Occipital lobe (tissue), 1 donor: ENCODE measurements at regions not wholly inside any gene's neighbourhood (a gene's known extent, or its start where the extent isn't known, plus 50 kb on each side); places are given as distances from the start of the nearest gene placed in this dataset.

ENCODE experiments used
- DNase-seq: peaks from one replicate; lab custom pipeline; 2025; lab: John Stamatoyannopoulos, UW

DNA sequence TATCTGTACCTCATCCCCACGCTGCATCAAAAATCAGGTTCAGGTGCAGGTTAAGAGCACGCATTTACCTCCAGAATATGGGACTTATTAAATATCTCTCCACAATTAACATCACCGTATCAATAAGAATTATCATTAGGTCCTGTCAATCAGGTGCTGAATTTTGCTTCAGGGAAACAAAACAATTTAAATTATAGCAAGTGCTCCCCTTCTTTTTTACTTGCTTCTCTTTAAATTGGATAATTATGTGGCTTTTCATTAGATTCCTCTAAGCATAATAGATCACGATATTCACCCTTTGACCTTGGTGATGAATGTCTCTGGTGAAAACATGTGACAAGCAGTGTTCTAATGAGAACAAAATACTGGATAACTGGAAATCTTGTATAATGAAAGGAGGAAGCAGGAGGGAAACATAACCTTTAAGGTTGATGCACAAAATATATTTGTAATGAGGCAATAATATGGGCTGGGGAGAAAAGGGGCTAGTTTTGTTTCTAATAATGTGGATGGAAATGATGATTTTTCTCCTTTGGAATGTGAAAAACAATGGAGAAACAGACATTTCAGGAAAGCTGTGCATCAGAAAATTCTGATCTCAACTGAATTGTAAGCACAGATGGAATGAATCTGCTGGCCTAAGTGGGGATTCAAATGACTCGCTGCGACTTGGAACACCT is 166.9 kb downstream of the SNX10 start:
- no peak for DNase-seq

DNA sequence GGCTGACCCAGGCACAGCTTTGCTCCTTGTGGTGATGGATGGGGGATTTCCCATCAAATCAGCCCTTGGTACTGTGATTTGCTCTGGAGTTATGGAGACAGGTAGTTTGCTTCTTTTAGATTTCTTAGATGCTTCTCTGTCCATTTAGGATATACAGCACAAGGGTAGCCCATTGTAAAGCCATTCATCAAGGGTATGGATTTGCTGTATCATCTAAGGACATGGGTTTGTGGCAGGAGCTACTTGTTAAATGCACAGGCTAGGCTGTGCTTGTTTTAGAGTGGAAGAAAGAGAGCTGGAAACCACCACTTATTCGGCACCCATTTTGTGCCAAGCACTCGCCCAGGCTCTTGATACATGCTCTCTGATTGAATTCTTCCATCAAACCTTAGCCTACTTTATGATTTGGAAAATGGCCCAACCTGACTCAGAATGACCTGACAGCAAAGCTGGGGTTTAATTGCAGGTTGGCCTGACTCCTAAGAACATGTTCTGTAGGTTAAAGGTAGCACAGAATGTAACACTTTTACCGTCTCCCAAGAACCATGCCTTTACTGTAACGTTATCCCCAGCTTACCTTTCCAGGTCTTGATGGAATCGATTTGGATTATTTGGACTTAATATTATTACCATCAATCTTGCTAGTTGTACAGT is 168.0 kb downstream of the SNX10 start:
- DNase-seq: no peak

DNA sequence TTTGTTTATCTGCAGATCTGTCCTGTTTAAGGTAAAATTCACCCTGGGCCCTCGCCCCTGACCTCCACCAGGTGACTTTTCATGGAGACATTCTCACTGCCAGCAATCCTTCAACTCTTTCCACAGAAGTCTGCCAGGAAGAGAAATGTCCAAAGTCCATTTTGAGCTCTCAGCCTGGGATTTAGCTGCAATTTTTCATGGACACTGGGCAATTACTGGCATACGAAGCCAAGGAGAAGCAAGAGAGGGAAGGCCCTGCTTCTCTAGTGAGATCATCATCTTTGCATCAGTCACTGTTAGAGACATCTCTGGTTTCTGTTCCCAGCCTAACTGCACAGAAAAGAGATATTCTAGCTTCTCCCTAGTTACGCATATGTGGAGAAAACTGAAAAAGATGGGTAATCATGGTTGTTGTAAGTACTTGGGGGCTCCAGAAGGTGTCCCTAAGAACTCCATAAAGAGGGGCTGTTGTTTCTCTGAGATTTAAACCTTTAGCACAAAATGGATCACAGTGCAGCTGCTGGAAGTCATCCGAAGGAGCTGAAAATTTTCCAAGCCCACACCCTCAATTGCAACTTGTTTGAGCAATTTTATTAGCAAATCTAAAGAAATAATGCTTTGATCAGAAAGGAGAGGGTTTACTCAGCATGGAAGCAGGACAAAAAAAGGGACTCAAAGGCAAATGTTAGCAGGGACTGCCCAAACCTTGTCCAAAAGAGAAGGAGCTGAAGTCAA is 168.9 kb downstream of the SNX10 start:
- DNase-seq: no peak

DNA sequence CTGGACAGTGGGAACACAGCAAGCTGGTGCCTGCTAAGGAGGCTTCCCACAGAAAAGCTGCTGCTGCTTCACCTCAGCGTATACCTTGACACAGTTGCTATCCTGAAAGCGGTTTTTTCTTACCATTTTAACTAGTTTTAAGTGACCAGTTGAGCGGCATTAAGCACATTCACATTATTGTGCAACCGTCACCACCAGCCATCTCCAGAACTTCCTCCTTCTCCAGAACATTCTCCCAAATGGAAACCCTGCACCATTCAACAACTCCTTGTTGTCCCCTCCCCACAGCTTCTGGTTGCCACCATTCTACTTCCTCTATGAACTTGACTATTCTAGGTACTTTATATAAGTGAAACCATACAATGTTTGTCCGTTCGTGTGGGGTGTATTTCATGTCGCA is 169.9 kb downstream of the SNX10 start:
- DNase-seq: no peak

DNA sequence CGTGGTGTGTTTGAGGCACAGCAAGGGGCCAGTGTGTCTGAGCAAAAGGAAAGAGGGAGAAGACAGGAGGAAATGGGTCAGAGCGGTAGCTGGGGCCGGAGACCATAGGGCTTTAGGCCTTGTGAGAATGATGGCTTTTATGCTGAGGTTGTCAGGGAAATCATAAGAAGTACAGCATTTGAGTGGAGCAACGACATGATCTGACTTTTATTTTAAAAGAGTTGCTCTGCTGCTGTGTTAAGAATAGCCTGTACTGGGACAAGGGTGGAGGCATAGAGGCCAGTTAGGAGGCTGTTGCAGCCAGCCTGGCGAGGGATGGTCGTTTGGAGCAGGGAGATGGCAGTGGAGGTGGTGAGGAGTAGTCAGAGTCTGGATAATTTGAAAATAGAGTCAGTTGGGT is 174.3 kb downstream of the SNX10 start:
- DNase-seq: no peak

DNA sequence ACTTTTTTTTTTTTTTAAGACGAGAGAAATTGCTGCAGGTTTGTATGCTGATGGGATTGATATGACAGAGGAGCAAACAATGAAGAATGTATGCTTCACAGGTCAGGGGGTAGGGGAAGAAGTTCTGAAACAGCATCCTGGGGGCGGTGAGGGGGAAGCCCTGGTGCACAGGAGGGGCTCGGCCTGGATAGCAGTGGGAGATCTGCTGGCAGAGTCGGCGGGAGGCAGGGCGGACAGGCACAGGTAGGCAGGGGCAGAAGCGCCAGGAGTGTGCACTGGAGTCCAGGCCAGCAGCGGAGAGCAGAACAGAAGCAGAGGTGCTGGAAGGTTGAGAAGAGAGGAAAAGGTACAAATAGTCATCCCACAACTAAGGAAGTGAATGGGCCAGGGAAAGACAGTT is 175.4 kb downstream of the SNX10 start:
- no peak for DNase-seq

DNA sequence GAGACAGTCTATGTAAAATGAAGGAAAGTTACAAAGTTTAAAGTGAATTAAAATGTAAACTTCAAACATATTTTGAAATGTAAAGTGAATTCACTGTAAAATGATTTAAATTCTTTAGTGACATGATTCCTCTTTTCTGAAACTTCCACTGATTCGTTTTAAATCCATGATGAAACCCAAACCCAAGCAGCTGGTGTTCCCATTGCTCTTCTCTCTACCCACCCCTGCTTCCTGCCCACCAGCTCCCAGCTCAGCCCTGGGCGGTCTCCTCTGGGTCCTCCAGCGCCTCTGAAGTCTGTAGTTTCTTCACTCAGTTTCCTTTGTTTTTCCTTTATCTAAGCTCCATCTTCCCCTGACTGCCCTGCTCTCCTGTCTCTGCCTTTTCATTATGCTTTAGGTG is 175.9 kb downstream of the SNX10 start:
- no peak for DNase-seq

DNA sequence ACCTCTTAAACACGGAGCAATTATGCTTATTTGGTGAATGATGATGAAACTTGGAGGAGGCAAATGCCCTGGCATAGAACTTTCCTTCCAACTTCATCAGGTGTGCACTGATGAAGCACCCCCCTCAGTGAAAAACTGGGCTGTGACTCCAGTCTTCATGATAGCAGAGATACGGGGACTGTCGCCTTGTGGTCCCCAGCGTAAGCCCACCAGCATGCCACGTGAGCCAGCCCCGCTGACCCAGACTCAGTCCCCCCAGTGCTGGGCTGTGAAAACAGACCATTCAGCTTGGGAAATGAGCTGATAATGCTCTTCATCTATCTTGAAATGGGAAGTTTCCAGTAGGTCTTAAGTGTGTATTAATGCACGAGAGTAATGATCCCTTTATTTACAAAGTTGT is 177.0 kb downstream of the SNX10 start:
- DNase-seq: no peak

DNA sequence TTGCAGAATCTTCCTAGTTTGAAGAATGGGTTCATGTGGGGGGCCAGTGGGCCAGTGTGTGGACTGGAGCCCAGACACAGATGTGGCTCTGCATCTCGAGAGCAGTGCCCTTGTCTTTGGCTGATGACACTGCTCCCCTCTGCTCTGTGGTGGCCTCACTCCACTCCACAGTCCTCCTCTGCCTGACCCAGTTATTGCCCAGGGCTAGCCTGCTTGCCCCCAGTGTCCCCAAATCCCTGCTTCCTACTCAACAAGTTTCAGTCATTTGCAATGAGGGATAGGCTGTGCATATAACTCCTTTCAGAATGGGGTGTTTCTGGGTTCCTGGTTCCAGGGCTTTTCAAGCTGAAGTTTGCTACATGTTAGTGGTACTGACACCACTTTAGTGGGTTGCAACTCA is 177.5 kb downstream of the SNX10 start:
- no peak for DNase-seq

DNA sequence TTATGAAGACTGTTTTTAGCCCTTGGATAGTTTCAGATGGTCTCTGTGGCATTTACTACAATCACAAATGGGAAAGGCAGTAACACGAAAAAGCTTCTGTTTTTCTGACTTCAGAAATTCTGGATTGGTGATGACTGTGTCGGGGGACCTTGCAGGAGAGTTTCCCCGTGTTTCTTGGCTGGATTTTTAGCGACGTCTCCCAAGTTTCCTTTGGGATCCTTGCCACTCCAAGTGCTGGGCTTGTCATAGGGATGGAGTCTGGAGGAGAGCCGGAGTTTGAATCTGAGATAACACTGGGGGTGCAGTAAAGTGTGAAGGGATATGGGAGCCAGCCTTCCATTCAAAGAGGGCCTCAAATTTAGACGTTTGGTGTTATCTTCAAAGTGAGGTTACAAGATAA is 179.0 kb downstream of the SNX10 start:
- DNase-seq: no peak

DNA sequence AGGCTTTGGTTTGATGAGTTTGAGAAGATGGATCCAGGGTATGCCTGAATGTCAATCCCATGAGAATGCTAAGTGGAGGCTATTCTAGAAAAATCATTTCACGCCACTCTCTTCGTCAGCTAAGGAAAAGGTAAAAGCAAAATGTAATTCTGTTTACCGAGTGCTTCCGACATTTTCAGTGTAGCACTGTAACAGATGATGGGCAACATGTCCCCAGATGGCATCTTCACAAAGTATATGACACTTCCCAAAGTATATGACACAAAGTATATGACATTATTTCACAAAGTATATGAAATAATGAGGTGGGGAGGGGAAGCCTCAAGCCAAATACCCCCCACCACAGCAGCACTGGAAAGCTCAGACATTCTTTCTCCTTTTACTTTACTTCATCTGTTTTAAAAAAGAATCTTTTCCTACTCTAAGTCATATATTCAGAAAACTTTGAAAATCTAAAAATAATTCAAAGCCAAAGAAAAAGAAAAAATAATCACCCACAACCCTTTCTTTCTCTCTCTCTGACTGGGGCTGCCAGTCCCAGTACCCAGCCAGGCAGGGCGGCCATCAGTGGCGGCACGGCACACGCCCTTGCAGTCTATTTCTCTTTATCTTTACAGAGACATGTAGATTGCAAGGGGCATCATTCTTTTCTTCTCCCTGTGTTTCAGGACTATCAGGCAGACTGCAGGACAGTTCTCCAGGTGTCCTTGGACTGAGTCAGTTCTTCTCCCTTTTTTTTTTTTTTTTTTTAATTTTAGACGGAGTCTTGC is 179.8 kb downstream of the SNX10 start:
- DNase-seq: no peak

DNA sequence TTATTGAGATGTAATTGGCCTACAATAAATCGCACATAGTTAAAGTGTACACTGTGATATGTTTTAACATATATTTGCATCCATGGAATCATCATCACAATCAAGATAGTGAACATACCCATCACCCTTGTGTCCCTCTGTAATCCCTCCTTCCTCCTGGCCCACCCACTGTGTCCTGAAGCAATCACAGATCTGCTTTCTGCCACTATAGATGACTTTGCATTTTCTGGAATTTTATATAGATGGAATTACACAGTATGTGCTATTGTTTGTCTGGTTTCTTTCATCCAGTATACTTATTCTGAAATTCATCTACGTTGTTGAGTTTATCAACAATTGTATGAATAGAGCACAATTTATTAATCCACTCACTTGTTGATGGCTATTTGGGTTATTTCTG is 181.3 kb downstream of the SNX10 start:
- no peak for DNase-seq

DNA sequence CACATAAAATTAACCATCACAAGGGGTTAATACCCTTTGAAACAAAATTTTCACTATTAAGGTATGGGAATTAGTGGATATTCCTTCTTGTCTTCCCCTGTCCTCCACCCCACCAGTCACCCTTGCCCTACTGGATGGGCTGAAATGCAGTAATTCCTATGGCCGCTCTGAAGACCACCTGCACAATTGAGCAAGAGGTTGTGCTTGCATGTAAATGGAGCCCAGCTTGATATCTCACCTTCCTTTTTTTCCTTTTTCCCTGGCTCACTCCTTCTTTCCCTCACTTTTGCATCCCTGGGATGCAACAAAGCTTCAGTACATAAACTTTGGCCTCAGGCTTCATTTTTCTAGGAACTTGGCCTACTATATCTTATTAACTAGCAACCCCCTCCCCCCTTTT is 184.6 kb downstream of the SNX10 start:
- DNase-seq: no peak

DNA sequence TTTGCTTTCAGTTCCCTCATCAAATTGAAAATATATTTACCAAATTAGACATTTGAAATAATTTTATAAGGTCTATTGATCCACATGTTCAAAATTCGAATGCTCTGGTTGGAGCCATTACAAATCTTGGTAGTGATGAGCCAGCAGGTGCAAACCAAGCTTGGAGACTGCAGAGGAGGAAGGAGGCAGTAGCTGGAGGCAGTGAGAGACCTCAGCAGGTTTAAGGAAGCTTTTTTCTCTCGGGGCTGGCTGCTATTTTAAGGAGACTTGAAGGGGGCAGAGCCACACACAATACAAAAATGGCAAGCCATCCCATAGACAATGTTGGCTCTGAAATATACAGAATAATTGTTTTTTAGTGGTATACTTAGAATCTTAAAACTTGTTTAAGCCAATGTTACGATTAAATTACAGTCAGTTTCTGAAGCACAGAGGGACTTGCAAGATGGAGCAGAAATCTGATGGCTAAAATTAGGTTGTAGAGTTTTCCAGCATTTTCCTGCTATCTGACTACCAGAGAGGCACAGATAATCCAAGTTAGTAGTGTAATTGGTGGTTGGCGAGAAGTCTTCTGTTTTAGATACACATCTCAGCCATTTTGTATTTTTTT is 185.8 kb downstream of the SNX10 start:
- no peak for DNase-seq

DNA sequence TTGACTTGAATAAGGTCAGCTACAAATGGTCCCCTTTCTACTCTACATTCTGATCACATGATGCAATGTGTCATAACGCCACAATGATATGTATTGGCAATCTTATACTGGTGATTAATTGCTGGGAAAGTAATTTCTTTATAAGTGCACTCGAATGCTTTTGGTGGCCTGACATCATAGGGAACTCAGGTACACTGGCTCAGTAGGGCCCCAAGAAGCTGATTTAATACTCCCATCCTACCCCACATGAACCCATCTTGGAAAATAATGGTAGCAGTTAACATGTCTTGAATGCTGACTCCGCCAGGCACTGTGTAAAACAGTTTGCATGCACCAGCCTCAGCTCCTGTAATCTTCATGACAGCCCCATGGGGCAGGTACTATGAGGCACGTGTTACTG is 186.9 kb downstream of the SNX10 start:
- DNase-seq: no peak

DNA sequence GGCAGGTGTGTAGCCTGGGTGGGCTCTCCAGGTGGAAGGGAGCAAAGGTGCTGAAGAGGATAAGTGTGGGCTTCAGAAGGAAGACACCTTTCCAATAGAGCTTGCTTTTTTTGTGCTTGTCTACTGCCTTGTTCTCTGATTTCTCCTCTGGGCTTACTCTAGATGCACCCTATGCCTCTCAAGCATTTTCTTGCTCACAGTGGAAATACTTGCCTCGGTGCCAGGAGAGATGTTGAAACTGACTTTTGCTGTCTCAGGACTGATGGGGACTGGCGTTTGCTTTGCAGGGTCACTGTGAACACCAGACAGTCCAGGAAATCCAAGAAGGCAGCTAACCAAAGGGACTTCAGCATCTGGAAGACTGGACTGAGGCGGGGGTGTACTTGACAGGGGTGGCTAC is 187.9 kb downstream of the SNX10 start:
- DNase-seq: no peak

DNA sequence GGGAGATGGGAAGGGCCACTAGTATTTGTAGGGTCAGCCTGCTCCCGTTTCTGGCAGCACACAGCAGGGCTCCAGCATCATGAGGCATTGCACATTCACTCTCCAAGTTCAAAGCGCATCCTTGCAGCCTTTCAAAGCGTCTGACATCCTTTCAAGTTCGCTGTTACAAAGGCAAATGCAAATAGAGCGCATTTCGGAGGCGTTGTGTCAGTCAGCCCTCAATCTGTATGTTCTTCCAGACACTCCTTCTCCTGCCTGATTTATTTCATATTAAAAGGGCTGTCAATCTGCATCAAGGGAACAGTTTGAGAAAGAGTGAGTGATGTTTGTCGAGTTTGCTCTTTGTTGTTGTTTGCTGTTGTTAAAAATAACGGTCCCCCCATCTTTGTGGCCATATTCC is 188.5 kb downstream of the SNX10 start:
- DNase-seq: no peak

DNA sequence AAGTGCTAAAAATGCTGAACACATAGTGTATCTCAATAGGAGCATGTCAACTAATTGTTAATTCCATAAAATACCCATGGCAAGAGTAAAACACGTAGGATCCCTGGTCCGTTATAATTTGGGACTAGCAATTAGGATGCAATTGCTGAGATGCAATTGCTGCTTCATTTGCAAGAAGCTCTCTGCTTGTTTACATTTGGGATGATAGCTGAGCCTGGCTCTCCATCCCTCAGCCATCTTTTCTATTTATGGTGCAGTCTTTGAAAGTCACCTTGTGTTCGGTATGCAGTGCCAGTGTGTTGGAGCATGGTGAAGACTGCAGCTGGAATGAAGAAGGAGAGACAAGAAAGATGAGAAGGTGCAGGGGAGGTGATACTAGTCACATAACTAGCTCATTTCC is 191.3 kb downstream of the SNX10 start:
- no peak for DNase-seq

DNA sequence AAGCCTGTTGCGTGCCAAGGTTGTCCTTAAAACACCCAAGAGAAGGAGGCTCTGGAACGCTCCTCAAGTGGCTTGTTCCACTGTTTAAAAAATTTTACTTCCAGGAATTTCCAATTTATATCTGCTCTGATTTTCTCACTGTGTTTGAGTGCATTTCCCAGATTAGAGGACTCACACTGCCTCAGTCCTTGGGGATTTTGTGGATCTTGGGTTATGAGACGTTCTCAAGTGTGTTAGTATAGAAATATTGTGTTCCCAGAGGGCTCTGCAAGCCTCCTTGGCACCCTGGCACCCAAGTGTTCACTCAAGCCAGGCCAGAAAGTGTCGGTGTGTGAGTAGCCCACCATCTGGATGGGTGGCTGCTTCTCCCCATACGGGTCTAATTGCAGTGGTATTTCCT is 192.2 kb downstream of the SNX10 start:
- no peak for DNase-seq

DNA sequence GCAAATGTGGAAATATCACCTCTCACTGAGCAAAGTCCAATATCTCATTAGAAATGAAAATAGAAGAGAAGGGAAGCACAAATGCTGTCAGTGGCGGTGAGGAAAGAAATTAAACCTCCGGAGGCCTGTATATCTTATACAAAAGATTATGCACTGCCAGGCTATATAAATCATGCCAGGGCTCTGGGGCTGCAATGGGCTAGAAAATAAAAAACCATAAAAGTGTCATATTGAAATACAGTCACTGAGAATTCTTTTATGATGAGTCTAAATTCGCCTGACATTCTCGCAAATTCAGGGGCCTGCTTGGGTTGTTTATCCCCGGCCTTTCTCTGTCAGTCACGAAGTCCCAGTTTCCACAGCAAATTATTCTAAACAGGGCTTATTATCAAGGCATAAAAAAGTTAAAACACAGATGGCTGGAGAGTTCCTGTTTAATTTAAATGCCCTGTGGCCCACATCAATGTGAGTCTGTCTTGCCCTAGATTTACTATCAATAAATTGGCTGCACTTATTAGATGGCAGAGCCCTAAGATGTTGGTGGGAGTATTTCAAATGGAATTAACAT is 193.8 kb downstream of the SNX10 start:
- DNase-seq: no peak

DNA sequence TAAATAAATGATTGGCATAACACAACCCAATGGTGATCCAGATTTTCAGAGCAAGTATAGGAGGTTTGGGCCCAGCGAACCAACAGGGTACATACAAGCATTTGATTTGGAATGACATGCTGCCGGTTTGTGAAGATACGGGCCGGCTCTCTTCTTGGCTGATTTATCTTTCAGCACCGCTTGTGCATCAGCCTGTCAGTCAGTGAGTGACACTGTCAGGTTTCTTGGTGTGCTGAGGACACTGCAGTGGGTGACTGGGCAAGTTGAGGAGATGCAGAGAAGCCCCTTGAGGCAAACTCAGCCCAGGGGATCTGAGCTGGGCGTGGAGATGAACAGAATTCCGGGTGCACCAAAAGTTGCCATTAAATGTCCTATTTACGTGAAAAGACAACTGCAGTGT is 194.5 kb downstream of the SNX10 start:
- DNase-seq: no peak
